Keratinocyte (primary cell): ENCODE measurements at regions not wholly inside any gene's neighbourhood (a gene's known extent, or its start where the extent isn't known, plus 50 kb on each side); places are given as distances from the start of the nearest gene placed in this dataset.

Source experiments
- CTCF ChIP-seq, 3 experiments: IDR thresholded peaks in 1 of 3; conservative IDR thresholded peaks in 1 of 3; optimal IDR thresholded peaks in 1 of 3; 2 replicates in 2 of 3; 3 replicates in 1 of 3; pipeline versions ENCODE3 to v1.5.1; 2011; ENCODE audit warnings: low read length in 3 of 3, mild to moderate bottlenecking in 3 of 3, moderate library complexity in 2 of 3, control low read depth in 1 of 3, inconsistent platforms in 1 of 3; ENCODE audit not compliant: insufficient read depth in 2 of 3; ENCODE audit errors: extremely low read depth in 1 of 3
- EZH2 ChIP-seq: IDR thresholded peaks from one replicate; pipeline ENCODE4 v1.6.1; 2012; ENCODE audit warnings: inconsistent platforms, mild to moderate bottlenecking, low read length, moderate library complexity

- no peak for TF ChIP-seq CTCF (optimal IDR thresholded peaks at IDR 0.05 in 1 of 3, IDR thresholded peaks at IDR 0.05 in 1 of 3, conservative IDR thresholded peaks at IDR 0.05 in 1 of 3; ENCODE audit: extremely low read depth in 1 of 3, insufficient read depth in 2 of 3, low read length in 3 of 3)
- no peak for TF ChIP-seq EZH2
Observed at GRCh38 chr3:22792533-22792932, 410.6 kb upstream of the UBE2E2 start.
